HepG2 (cell line): ENCODE measurements at regions not wholly inside any gene's neighbourhood (a gene's known extent, or its start where the extent isn't known, plus 50 kb on each side); places are given as distances from the start of the nearest gene placed in this dataset.

Source experiments
- EP300 ChIP-seq, 3 experiments: sonication (generic) in 1 of 3; formaldehyde crosslinking in 1 of 3; IDR thresholded peaks; 2 replicates each; pipeline versions ENCODE4 v1.5.1 to v1.6.1; 2011 to 2020; ENCODE audit warnings: low read depth in 2 of 3, low read length in 2 of 3, borderline replicate concordance in 1 of 3, improper control_type of control experiment in 1 of 3, mild to moderate bottlenecking in 1 of 3, missing genetic modification reagents in 1 of 3, moderate library complexity in 1 of 3
- ZNF598 ChIP-seq: sonication (generic); formaldehyde crosslinking; IDR thresholded peaks from 2 replicates; pipeline ENCODE4 v1.5.1; 2020; ENCODE audit warnings: mild to moderate bottlenecking, missing genetic modification reagents, borderline replicate concordance
- ZNF605 ChIP-seq: sonication (generic); formaldehyde crosslinking; IDR thresholded peaks from 2 replicates; pipeline ENCODE4 v1.8.0; 2022; ENCODE audit warnings: mild to moderate bottlenecking, missing genetic modification reagents
- TF ChIP-seq, protein P1 (sequence below): sonication (generic); formaldehyde crosslinking; IDR thresholded peaks from 2 replicates; pipeline ENCODE4 v1.5.0; 2020; ENCODE audit warnings: mild to moderate bottlenecking, missing genetic modification reagents, moderate library complexity

DNA sequence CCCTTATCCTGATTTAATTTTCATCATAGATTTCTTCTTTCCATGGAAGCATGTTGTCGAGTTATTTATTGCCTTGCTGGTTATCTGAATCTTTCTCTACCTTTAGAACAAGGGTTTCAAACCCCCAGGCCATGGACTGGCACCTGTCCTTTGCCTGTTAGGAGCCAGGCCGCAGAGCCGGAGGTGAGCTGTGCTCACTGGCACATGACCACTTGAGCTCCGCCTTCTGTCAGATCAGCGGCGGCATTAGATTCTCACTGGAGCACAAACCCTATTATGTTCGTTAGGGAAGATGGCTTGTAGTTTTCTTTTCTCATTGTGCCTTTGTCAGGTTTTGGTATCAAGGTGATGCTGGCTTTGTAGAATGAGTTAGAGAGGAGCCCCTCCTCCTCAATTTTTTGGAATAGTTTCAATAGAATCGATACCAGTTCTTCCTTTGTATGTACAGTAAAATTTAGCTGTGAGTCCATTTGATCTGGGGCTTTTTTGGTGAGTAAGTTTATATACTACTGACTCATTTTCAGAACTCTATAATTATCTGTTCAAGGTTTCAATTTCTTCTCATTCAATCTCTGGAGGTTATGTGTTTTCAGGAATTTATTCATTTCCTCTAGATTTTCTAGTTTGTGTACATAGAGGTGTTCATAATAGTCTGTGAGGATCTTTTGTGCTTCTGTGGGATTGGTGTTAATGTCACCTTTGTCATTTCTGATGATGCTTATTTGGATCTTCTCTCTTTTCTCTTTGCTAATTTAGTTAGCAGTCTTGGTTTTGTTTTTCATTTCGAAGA lies 668.0 kb upstream of the FAM98A start:
- TF ChIP-seq, protein P1, sequence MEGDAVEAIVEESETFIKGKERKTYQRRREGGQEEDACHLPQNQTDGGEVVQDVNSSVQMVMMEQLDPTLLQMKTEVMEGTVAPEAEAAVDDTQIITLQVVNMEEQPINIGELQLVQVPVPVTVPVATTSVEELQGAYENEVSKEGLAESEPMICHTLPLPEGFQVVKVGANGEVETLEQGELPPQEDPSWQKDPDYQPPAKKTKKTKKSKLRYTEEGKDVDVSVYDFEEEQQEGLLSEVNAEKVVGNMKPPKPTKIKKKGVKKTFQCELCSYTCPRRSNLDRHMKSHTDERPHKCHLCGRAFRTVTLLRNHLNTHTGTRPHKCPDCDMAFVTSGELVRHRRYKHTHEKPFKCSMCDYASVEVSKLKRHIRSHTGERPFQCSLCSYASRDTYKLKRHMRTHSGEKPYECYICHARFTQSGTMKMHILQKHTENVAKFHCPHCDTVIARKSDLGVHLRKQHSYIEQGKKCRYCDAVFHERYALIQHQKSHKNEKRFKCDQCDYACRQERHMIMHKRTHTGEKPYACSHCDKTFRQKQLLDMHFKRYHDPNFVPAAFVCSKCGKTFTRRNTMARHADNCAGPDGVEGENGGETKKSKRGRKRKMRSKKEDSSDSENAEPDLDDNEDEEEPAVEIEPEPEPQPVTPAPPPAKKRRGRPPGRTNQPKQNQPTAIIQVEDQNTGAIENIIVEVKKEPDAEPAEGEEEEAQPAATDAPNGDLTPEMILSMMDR (CRISPR knock-in tag): no peak
- TF ChIP-seq ZNF598 (CRISPR knock-in tag) (no peak), EP300 (IDR thresholded peaks at IDR 0.05; ENCODE audit: low read depth in 2 of 2, low read length in 2 of 2) (no peak), EP300 (CRISPR knock-in tag; IDR thresholded peaks at IDR 0.05; ENCODE audit: borderline replicate concordance) (no peak), ZNF605 (CRISPR knock-in tag) (no peak)
